ENCODE measurements at regions not wholly inside any gene's neighbourhood (a gene's known extent, or its start where the extent isn't known, plus 50 kb on each side); places are given as distances from the start of the nearest gene placed in this dataset.

DNA sequence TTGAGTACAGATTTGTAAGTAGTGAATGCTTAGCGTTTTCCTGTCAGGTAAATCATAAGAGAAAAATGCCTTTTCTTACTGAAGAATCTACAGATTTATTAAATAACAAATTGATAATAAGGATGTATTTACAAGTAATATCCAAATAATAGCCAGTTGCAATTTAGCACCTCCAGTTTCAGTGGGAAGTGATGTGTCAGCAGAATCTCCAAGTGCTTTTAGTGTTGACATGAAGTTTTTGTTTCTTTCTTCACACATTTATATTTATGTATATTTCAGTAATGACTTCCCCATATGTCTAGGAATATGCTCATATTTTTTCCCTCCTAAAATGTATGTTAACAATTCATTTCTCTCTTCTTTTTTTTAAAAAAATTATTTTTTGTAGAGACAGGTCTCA, 229.9 kb upstream of the GRIN3A start:
- TF ChIP-seq, protein P1, sequence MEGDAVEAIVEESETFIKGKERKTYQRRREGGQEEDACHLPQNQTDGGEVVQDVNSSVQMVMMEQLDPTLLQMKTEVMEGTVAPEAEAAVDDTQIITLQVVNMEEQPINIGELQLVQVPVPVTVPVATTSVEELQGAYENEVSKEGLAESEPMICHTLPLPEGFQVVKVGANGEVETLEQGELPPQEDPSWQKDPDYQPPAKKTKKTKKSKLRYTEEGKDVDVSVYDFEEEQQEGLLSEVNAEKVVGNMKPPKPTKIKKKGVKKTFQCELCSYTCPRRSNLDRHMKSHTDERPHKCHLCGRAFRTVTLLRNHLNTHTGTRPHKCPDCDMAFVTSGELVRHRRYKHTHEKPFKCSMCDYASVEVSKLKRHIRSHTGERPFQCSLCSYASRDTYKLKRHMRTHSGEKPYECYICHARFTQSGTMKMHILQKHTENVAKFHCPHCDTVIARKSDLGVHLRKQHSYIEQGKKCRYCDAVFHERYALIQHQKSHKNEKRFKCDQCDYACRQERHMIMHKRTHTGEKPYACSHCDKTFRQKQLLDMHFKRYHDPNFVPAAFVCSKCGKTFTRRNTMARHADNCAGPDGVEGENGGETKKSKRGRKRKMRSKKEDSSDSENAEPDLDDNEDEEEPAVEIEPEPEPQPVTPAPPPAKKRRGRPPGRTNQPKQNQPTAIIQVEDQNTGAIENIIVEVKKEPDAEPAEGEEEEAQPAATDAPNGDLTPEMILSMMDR (IDR thresholded peaks at IDR 0.05), result no peak
- TF ChIP-seq POLR2A (IDR thresholded peaks at IDR 0.05), result no peak

Data from thyroid gland (tissue), 4 donors.